GM12874 (cell line): ENCODE measurements at regions not wholly inside any gene's neighbourhood (a gene's known extent, or its start where the extent isn't known, plus 50 kb on each side); places are given as distances from the start of the nearest gene placed in this dataset.

Source experiments
- TF ChIP-seq, protein P1 (sequence below): IDR thresholded peaks from 2 replicates; pipeline ENCODE4 v1.5.1; 2011; ENCODE audit warnings: low read depth, mild to moderate bottlenecking, control low read depth, low read length, moderate library complexity; ENCODE audit not compliant: insufficient read depth

DNA sequence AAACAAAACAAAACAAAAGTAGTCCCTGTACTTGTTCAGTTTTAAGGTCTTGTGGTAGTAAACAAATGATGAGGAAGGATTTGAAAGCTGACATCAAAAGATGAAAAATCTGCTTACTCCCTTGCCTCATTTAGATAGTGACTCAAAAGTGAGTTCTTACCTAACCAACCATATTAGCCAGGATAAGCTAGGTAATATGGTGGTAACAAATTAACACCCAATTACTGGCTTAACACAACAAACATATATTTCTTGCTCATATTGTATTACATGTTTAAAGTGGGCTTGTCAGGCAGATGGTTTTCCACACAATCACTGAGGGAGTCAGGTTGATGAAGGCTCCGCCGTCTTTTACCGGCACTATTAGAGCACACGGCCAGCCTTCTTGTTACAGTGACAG, 189.7 kb downstream of the PPARGC1A start:
- TF ChIP-seq, protein P1, sequence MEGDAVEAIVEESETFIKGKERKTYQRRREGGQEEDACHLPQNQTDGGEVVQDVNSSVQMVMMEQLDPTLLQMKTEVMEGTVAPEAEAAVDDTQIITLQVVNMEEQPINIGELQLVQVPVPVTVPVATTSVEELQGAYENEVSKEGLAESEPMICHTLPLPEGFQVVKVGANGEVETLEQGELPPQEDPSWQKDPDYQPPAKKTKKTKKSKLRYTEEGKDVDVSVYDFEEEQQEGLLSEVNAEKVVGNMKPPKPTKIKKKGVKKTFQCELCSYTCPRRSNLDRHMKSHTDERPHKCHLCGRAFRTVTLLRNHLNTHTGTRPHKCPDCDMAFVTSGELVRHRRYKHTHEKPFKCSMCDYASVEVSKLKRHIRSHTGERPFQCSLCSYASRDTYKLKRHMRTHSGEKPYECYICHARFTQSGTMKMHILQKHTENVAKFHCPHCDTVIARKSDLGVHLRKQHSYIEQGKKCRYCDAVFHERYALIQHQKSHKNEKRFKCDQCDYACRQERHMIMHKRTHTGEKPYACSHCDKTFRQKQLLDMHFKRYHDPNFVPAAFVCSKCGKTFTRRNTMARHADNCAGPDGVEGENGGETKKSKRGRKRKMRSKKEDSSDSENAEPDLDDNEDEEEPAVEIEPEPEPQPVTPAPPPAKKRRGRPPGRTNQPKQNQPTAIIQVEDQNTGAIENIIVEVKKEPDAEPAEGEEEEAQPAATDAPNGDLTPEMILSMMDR = no peak

DNA sequence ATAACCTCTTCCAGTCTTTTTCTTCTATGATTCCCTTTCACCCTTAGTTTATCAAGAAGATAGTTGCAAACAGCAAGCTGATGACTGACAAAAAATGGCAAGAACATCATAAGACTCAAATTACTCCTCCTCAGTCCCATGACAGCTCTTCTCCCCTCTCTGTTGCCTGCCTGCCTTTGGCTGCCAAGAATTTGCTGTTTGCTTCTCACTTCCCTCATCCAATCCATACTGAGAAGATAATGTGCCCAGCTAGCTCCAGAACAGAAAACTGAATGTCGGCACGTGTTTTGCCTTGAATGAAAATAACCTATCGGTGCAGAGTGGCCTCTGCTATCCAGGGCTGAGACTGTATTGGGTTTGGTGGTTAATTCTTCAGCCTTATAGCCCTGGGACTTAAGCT, 192.1 kb downstream of the PPARGC1A start:
- TF ChIP-seq, protein P1 = no peak

DNA sequence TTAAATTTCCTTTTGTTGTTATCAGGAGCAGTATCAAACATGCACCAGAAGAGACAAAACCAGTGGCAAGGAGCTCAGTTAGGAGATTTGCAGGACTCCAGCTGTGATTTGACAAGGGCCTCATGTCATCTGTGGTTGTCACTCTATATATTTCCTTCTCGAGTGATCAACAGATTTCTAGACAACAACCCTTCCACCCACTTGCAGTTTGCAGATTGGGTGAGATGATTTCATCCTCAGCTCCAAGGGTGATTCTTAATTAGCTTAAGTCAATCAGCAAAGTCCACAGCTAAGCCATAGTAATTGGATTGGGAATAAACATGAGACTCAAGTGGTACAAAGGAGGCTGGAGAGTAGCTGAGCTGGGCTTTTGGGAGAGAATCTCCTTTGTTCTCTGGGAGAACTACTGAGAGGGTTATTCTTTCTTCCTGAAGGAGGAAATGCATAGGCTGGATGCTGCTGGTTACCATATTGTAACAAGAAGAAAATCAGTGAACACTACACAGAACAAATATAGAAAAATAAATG, 192.8 kb downstream of the PPARGC1A start:
- TF ChIP-seq, protein P1 = no peak

DNA sequence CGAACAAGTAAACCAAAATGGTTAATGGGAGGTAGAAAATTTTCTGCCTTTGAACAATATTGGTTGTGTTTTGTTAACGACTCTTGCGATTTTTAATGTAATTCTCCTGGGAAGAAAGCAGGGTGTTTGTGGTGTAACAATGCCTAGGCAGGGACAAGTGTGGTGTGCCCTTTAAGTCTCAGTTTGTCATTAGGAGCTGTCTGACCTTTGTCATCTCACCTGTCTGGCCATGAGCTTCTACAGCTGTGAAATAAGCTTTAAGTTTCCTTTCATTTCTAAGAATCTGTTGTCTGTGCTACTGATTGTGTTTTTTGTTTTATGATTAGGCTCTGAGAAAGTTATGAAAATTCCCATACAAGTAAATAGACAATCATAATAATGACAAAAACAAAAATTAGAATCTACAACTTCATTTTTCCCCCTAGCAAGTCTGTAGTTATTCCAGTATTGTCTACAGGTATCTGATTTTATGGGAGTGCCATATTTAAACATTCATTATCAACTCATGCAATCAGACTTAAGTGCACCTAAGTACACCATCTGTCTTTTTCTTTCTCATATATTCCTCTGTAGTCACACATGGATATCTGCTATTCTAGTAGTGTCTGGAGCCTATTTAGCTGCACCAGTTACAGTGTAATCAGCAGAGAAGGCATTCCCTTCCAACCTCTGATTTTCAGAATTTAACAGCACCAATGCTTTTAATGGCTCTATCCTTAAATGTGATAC, 203.5 kb downstream of the PPARGC1A start:
- TF ChIP-seq, protein P1 = no peak

DNA sequence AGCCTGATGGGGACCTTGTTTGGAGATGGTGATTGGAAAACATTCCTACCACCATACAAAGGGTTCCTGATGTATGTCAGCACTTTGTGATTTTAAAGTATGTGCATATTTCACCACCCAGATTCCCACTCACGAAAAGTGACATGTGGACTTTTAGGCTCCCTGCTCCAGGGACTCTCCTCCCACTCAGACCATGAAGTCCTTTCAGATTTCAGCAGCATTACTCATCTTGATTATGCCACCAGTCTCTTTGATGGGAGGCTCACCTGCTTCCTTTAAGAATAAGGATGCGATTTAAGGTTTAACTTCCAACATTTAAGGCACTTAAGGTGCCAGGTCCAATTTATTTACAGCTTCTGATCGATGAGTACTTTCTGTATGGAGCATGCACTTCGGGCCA, 204.4 kb downstream of the PPARGC1A start:
- TF ChIP-seq, protein P1 = no peak

DNA sequence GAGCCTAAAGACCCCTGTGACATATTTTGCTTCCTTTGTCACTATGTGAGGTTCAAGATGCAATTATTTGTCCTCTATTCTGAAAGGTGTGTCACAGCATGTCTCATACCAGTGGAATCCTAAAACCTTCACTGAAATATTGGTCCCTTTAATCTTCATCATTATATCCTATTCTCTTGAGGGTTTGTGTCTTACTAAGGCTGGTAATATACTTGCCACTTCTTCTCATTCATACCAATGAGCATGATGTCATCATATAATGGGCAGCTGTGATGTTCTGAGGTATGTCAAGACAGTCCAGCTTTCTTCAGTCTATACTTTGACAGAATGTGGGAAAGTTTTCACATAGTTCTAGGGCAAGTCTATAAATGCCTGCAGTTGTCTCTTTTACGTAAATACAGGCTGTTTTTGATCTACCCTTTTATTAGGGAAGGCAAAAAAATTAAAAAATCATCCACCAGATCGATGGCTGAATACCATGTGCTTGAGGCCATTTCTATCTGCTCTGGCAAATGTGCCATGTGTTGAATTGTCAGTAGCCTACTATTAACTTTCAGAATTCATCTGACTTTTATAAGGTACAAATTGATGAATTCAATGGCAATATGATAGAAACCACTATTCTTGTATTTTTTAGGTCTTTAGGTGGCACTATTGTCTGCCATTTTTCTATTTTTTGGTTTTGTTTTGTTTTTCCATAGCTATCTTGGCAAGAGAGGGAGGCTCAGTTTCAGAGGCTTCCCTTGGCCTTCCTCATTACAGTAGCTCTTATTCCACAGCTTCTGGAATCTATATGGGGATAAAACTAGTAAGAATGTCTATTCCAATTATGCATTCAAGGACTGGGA, 209.0 kb downstream of the PPARGC1A start:
- TF ChIP-seq, protein P1 = no peak

DNA sequence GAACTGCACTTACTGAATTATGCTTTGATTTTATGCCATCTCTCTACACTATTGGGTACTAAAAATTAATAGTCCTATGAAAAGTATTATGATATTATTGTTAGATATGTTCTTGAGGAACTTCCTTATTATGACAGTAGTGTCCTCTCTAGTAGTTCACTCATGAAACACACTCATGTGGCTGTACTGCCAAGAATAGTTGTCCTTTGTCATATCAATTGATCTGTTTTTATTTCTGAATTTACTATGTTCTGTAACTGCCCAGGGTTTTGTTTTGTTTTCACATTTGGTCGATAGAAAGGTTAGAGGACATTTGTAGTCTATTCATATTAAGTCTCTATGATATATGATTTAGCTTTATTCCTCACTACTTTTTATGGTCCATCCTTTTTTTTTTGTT, 215.2 kb downstream of the PPARGC1A start:
- TF ChIP-seq, protein P1 = no peak
